Left lung (tissue), 4 donors: ENCODE measurements at regions not wholly inside any gene's neighbourhood (a gene's known extent, or its start where the extent isn't known, plus 50 kb on each side); places are given as distances from the start of the nearest gene placed in this dataset.

Experiments
- ATAC-seq: fragments of 200-7000 bp; cut with Tn5 transposase; one replicate; pipeline ENCODE4 v1.9.1; 2020; ENCODE audit warnings: moderate library complexity
- DNase-seq, 4 donors: peaks; one replicate each; pipeline ENCODE4 v3.0.0-alpha.2; 2013 to 2020
- H3K27ac ChIP-seq, 2 donors: fragments of 200-600 bp; sonication (generic) in 1 of 2; one replicate each; pipeline versions ENCODE4 v1.5.0 to v1.8.0; 2020 to 2021
- H3K27me3 ChIP-seq, 2 donors: fragments of 200-600 bp; sonication (generic) in 1 of 2; one replicate each; pipeline versions ENCODE4 v1.5.0 to v1.8.0; 2020 to 2021
- H3K36me3 ChIP-seq, 2 donors: fragments of 200-600 bp; sonication (generic) in 1 of 2; one replicate each; pipeline versions ENCODE4 v1.5.0 to v1.8.0; 2020 to 2021
- H3K4me1 ChIP-seq, 2 donors: fragments of 200-600 bp; one replicate each; pipeline ENCODE4 v1.8.0; 2021
- H3K4me3 ChIP-seq, 2 donors: fragments of 200-600 bp; sonication (generic) in 1 of 2; one replicate each; pipeline versions ENCODE4 v1.5.0 to v1.8.0; 2020 to 2021; ENCODE audit warnings: mild to moderate bottlenecking in 1 of 2
- H3K9me3 ChIP-seq, 2 donors: fragments of 200-600 bp; sonication (generic) in 1 of 2; one replicate each; pipeline versions ENCODE4 v1.5.0 to v1.8.0; 2020 to 2021
- intact Hi-C, 2 donors: fragments of 100-400 bp; cut with DNase I; formaldehyde crosslinking; loops; one replicate each; pipeline versions ENCODE4 v1.11.2 to v1.14.2; 2022
- TF ChIP-seq, protein P1 (sequence below), 2 donors: fragments of 200-600 bp; sonication (generic) in 1 of 2; IDR thresholded peaks; one replicate each; pipeline versions ENCODE4 v1.5.0 to v1.8.0; 2021; ENCODE audit warnings: antibody characterized with exemption in 2 of 2
- donor health status: DM: no; HTN: yes; CAD: no.
- donor health status: DM: no; HTN: no; CAD: no.

DNA sequence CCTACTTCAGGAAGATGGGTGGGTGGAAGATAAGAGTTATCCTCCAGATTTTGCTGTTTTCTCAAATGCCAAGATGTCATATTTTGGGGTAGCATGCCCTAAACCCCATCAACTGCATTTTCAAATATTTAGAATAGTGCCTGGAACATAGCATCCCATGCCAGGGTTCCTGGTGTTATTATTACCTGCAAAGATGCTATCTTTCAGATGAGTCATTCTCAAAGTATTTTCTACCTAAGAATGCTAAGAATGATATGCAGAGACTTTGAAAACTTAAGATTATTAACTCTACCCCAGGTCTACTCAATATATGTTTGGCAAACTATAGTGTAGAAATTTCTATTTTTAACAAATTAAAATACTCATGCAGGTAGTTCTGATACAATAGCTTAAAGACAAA lies 934.3 kb upstream of the SLIT2 start:
- H3K4me1 ChIP-seq, result no peaks in the 10 kb centered on the region
- H3K9me3 ChIP-seq, result no peaks in the 10 kb centered on the region
- H3K27me3 ChIP-seq, result no peaks in the 10 kb centered on the region
- DNase-seq (no peak), ATAC-seq (no peak)
- intact Hi-C loops, result no loop called here
- TF ChIP-seq, protein P1, sequence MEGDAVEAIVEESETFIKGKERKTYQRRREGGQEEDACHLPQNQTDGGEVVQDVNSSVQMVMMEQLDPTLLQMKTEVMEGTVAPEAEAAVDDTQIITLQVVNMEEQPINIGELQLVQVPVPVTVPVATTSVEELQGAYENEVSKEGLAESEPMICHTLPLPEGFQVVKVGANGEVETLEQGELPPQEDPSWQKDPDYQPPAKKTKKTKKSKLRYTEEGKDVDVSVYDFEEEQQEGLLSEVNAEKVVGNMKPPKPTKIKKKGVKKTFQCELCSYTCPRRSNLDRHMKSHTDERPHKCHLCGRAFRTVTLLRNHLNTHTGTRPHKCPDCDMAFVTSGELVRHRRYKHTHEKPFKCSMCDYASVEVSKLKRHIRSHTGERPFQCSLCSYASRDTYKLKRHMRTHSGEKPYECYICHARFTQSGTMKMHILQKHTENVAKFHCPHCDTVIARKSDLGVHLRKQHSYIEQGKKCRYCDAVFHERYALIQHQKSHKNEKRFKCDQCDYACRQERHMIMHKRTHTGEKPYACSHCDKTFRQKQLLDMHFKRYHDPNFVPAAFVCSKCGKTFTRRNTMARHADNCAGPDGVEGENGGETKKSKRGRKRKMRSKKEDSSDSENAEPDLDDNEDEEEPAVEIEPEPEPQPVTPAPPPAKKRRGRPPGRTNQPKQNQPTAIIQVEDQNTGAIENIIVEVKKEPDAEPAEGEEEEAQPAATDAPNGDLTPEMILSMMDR (IDR thresholded peaks at IDR 0.05), result no peak
- no peaks in the 10 kb centered on the region for H3K36me3 ChIP-seq
- H3K4me3 ChIP-seq, result no peak overlapping the region
- H3K27ac ChIP-seq, result no peak overlapping the region

DNA sequence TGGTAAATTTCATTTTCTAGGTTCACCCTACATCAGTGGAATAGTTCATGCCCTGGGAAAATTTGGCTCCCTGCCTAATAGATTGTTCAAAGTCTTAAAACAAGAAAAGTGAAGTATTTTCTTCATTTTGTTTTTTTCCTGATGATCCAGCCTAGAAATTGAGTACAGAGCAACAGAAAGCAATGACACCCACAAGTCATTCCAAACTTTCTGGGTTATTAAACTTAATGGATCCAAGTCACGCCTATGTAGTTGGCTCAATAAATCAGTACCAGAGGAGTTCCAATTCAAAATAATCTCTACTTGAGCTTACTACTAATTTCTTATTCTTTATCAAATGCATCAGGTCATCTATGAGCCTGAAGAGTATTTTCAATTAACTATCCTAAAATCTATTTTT lies 937.6 kb upstream of the SLIT2 start:
- no peaks in the 10 kb centered on the region for H3K36me3 ChIP-seq
- H3K27ac ChIP-seq, result no peak overlapping the region
- TF ChIP-seq, protein P1 (IDR thresholded peaks at IDR 0.05), result no peak
- ATAC-seq, result no peak
- intact Hi-C loops, result no loop called here
- DNase-seq, result no peak
- H3K9me3 ChIP-seq, result no peaks in the 10 kb centered on the region
- H3K4me1 ChIP-seq, result no peaks in the 10 kb centered on the region
- no peak overlapping the region for H3K4me3 ChIP-seq
- H3K27me3 ChIP-seq, result no peaks in the 10 kb centered on the region

DNA sequence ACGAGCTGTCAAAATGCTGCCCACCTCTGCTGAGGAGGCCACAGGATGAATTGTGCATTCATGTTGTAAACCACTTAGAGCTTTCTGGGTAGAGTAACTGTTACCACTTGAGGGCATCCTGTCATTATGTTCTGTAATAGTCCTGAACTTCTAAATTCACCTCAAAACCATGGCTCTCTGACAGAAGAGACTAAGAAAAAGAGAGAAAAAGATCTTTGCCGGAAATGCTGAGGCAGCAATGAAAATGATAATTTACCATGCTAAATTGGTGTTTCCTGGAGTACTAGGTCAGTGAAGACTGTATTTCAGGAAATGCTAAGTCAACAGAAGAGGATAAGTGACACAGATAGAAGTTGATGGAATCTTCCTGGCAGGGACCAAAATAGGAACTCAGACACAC lies 942.3 kb upstream of the SLIT2 start:
- ATAC-seq (peak; percentile 37), DNase-seq (peak in 2 of 4 donors; percentile 9 to 39)
- Histone ChIP-seq H3K9me3 (no peaks in the 10 kb centered on the region), H3K4me3 (no peak overlapping the region), H3K4me1 (no peaks in the 10 kb centered on the region), H3K36me3 (no peaks in the 10 kb centered on the region), H3K27me3 (no peaks in the 10 kb centered on the region), H3K27ac (no peak overlapping the region)
- intact Hi-C loops, result no loop called here
- TF ChIP-seq, protein P1 (IDR thresholded peaks at IDR 0.05), result no peak

DNA sequence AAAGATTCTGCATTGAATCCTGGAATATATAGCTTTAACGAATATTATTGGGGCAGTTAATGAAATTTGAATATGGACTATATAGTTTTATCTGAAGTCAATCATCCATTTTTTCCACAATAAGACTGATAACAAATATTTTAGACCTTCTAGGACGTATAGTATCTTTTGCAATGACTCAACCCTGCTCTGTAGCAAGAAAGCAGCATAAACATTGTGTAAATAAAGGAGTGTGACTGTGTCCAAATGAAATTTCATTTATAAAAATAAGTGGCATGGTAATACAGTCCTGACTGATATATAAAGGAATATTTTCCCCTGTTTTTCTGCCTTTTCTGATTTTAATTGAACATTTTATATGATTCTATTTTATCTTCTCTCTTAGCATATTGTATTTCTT lies 947.7 kb upstream of the SLIT2 start:
- TF ChIP-seq, protein P1 (IDR thresholded peaks at IDR 0.05), result no peak
- intact Hi-C loops, result no loop called here
- H3K4me1 ChIP-seq, result no peaks in the 10 kb centered on the region
- H3K27ac ChIP-seq, result no peak overlapping the region
- H3K36me3 ChIP-seq, result no peaks in the 10 kb centered on the region
- DNase-seq, result no peak
- no peaks in the 10 kb centered on the region for H3K27me3 ChIP-seq
- H3K4me3 ChIP-seq, result no peak overlapping the region
- H3K9me3 ChIP-seq, result no peaks in the 10 kb centered on the region
- ATAC-seq, result no peak

DNA sequence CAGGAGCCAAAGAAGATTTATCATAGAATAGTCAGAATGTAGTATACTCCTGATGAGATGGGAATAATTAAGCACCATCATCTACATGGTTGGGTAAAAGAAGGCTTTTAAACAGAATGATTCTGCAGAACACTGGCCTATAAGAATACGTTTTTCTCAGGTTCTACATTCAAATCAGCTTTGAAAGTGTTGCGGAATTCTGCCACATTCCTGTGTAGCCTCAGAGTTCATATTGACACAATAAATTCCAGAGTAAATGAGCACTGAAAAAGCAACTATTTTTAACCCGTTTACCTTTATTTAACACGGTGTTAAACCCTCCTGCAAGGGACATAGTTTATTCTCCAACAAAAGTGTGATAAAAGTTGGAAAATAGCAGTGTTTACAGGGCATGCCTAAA lies 950.2 kb upstream of the SLIT2 start:
- DNase-seq (no peak), ATAC-seq (no peak)
- intact Hi-C loops, result no loop called here
- no peaks in the 10 kb centered on the region for H3K36me3 ChIP-seq
- H3K4me1 ChIP-seq, result no peaks in the 10 kb centered on the region
- H3K4me3 ChIP-seq, result no peak overlapping the region
- H3K27me3 ChIP-seq, result no peaks in the 10 kb centered on the region
- TF ChIP-seq, protein P1 (IDR thresholded peaks at IDR 0.05), result no peak
- H3K27ac ChIP-seq, result no peak overlapping the region
- peaks cover 0 to 4% of the 10 kb centered on the region in 2 donors for H3K9me3 ChIP-seq
